Bronchial epithelial cell (primary cell): ENCODE measurements at regions not wholly inside any gene's neighbourhood (a gene's known extent, or its start where the extent isn't known, plus 50 kb on each side); places are given as distances from the start of the nearest gene placed in this dataset.
"Not testable (repeated sequence)": the region's sequence is repeated elsewhere in the genome, so short reads cannot be mapped to it uniquely, and the experiment has no call there.

Source experiments
- DNase-seq: peaks from one replicate; pipeline ENCODE4 v3.0.0-alpha.2; 2010; ENCODE audit warnings: low read depth
- FAIRE-seq: peaks from 2 replicates; lab custom pipeline; 2011; peaks lifted over from hg19 to GRCh38; lab: Jason Lieb, UNC
- H3K27me3 ChIP-seq: 2 replicates; pipeline ENCODE4 v1.5.1; 2011; ENCODE audit warnings: low read length; ENCODE audit not compliant: control insufficient read depth, insufficient read depth
- H3K36me3 ChIP-seq: 2 replicates; pipeline ENCODE4 v1.5.1; 2011; ENCODE audit warnings: low read length; ENCODE audit not compliant: control insufficient read depth, insufficient read depth
- H3K4me3 ChIP-seq: 2 replicates; pipeline ENCODE4 v1.5.1; 2011; ENCODE audit warnings: mild to moderate bottlenecking, low read depth, low read length, control low read depth
- CTCF ChIP-seq: IDR thresholded peaks from 2 replicates; pipeline ENCODE4 v1.5.1; 2011; ENCODE audit warnings: mild to moderate bottlenecking, moderate library complexity, low read length, control low read depth, inconsistent platforms; ENCODE audit not compliant: insufficient read depth, severe bottlenecking

DNA sequence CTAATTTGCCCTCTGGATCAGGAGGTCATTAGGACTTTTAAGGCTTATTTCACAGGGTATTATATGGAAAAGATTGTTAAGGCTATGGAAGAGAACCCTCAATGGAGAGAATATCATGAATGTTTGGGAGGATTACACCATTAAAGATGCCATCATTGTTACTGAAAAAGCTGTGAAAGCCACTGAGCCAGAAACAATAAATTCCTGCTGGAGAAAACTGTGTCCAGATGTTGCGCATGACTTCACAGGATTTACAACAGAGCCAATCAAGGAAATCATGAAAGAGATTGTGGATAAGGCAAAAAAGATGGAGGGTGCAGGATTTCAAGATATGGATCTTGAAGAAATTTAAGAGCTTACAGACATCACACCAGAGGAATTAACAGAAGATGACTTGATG, 798.3 kb upstream of the SLC35B3 start:
- Histone ChIP-seq H3K27me3 (no peaks in the 10 kb centered on the region), H3K4me3 (no peak overlapping the region), H3K36me3 (no peaks in the 10 kb centered on the region)
- TF ChIP-seq CTCF = no peak
- FAIRE-seq (no peak), DNase-seq (no peak)

- Histone ChIP-seq H3K4me3 (no peak overlapping the region), H3K36me3 (no peaks in the 10 kb centered on the region), H3K27me3 (no peaks in the 10 kb centered on the region)
- DNase-seq = no peak
- no peak for TF ChIP-seq CTCF
- FAIRE-seq = no peak
Measured at GRCh38 chr6:9233226-9233625, 797.9 kb upstream of the SLC35B3 start.

DNA sequence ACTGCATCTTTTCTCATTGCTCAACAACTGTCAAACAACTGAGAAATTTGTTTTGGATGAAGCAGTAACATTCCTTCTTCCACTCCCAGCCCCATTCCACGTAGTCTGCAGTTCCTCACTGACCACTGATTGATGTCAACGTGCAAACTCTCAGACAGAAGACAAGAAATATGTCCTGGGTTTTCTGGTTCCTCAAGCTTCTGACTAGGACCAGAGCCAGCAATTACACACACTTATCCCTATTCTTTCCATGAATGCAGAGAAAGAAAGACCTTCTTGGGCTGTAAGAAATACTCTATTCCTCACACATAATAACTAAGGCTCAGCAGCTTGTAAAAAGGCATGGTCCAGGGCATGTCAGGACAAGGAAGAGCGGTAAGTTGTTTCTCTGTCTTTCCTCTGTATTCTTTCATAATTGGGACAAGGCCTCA, 790.1 kb upstream of the SLC35B3 start:
- FAIRE-seq (no peak), DNase-seq (peak; percentile 59)
- no peak for TF ChIP-seq CTCF
- H3K4me3 ChIP-seq = no peak overlapping the region
- H3K27me3 ChIP-seq = no peaks in the 10 kb centered on the region
- no peaks in the 10 kb centered on the region for H3K36me3 ChIP-seq

DNA sequence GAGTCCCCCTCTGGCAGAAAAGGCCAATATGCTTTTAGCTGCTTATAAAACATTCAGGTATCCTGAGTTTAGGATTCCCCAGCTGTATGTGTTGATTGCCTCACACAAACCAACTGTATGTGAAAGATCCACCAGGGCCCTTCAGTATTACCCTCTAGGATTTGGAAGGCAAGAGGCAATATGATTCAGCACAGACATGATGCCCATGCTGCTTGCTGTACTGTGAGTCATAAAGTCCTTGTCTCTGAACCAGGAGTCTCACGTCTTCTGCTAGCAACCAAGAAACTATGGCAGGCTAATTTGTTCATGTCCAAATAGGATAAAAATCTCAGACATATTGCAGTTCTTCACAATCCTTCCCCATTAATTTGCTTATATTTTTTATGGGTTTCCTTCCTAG, 789.2 kb upstream of the SLC35B3 start:
- no peak for FAIRE-seq
- no peak for TF ChIP-seq CTCF
- Histone ChIP-seq H3K4me3 (no peak overlapping the region), H3K36me3 (no peaks in the 10 kb centered on the region), H3K27me3 (no peaks in the 10 kb centered on the region)
- DNase-seq = peak; percentile 65

- not testable (repeated sequence) for FAIRE-seq, DNase-seq, H3K36me3 ChIP-seq, H3K27me3 ChIP-seq, H3K4me3 ChIP-seq
Measured at GRCh38 chr6:9213717-9214116, 778.4 kb upstream of the SLC35B3 start.

DNA sequence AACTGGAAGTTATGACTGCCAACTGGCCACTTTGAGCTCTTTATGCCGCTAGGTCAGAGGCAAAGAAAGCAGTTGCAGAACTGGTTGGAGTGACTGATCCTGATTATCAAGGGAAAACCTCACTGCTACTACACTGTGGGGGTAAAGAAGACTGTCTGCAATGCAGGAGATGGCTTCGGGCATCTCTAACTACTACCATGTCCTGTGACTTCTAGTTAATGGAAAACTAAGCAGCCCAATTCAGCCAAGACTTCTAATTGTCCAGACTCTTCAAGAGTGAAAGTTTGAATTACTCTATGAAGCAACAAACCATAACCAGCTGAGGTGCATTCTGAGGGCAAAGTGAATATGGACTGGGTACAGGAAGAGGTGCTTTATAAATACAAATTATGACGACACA, 773.6 kb upstream of the SLC35B3 start:
- no peak for TF ChIP-seq CTCF
- Histone ChIP-seq H3K36me3 (no peaks in the 10 kb centered on the region), H3K27me3 (no peaks in the 10 kb centered on the region), H3K4me3 (no peak overlapping the region)
- no peak for DNase-seq
- FAIRE-seq = no peak
